Colonic mucosa (tissue), 4 donors: ENCODE measurements at regions not wholly inside any gene's neighbourhood (a gene's known extent, or its start where the extent isn't known, plus 50 kb on each side); places are given as distances from the start of the nearest gene placed in this dataset.

Experiments
- DNase-seq: peaks from one replicate; pipeline ENCODE4 v3.0.0-alpha.2; 2020
- H3K27ac ChIP-seq: fragments of 200-600 bp; one replicate; pipeline ENCODE4 v1.8.0; 2021
- H3K27me3 ChIP-seq: fragments of 200-600 bp; one replicate; pipeline ENCODE4 v1.8.0; 2021
- H3K36me3 ChIP-seq: fragments of 200-600 bp; one replicate; pipeline ENCODE4 v1.8.0; 2021
- H3K4me1 ChIP-seq: fragments of 200-600 bp; one replicate; pipeline ENCODE4 v1.8.0; 2021; ENCODE audit warnings: mild to moderate bottlenecking
- H3K4me3 ChIP-seq: fragments of 200-600 bp; one replicate; pipeline ENCODE4 v1.8.0; 2021
- H3K9ac ChIP-seq, 2 donors: one replicate each; pipeline ENCODE4 v1.7.0; 2013; ENCODE audit warnings: control low read depth in 2 of 2, low read depth in 2 of 2, low read length in 2 of 2
- H3K9me3 ChIP-seq: fragments of 200-600 bp; one replicate; pipeline ENCODE4 v1.8.0; 2021
- CTCF ChIP-seq: fragments of 200-600 bp; IDR thresholded peaks from one replicate; pipeline ENCODE4 v1.8.0; 2022; ENCODE audit warnings: antibody characterized with exemption, mild to moderate bottlenecking
- intact Hi-C: fragments of 100-400 bp; cut with DNase I; formaldehyde crosslinking; loops from one replicate; pipeline ENCODE4 v1.14.1; 2022
- donor health status: healthy.
- donor health status: DM: no; HTN: no; CAD: no.
- donor health status: DM: no; HTN: no; CAD: no.

DNA sequence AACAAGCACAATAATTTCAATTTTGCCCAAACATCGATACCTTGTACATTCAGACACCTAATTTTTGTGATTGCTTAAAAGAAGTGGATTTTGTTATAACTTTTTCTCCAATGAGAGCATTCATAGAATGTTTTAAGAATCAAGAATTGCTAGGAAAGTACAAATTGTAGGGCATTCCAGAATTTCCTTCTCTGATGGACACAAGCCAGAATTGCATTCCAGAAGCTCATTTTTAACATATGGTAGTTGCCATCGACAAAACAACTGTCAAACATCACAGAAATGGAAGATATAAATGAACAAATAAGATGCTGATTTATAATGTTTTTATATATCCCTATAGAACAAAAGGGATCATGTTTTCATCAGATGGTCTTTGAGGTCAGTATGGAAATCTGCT, 258.4 kb upstream of the NPVF start:
- Histone ChIP-seq H3K9me3 (no peaks in the 10 kb centered on the region), H3K36me3 (no peaks in the 10 kb centered on the region), H3K27ac (no peak overlapping the region), H3K4me3 (no peak overlapping the region), H3K9ac (no peak overlapping the region), H3K4me1 (no peaks in the 10 kb centered on the region), H3K27me3 (no peaks in the 10 kb centered on the region)
- no peak for DNase-seq
- TF ChIP-seq CTCF: no peak
- intact Hi-C loops: no loop called here

GRCh38 chr7:25493805-25494366, 265.6 kb upstream of the NPVF start:
- no peak overlapping the region for H3K9ac ChIP-seq
- intact Hi-C loops: no loop called here

DNA sequence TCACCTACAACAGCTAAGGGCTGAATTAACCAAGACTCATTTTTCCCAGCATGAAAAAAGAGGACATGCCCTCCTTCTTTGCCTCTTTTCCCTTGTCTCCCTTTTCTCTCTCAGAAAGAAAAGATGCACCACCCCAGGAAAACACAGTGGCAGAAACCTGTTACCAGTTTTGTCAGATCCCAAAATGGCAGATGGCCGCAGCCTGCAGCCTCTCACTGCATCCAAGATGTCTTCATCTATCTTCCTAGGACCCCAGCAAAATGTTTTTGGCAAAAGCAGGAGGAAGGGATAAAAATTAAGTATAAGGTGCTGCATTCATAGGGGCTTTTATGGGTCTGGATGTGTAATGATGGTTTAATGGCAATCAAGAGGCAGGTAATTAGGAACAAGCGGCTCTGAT, 266.6 kb upstream of the NPVF start:
- H3K9me3 ChIP-seq: no peaks in the 10 kb centered on the region
- no peaks in the 10 kb centered on the region for H3K36me3 ChIP-seq
- no peak overlapping the region for H3K9ac ChIP-seq
- H3K27me3 ChIP-seq: no peaks in the 10 kb centered on the region
- TF ChIP-seq CTCF: no peak
- DNase-seq: no peak
- intact Hi-C loops: no loop called here
- H3K4me3 ChIP-seq: no peak overlapping the region
- H3K27ac ChIP-seq: no peak overlapping the region
- H3K4me1 ChIP-seq: no peaks in the 10 kb centered on the region

More at GRCh38 chr7:25493805-25494366, 265.6 kb upstream of the NPVF start:
- no peak for TF ChIP-seq CTCF
- Histone ChIP-seq H3K4me1 (no peaks in the 10 kb centered on the region), H3K36me3 (no peaks in the 10 kb centered on the region), H3K4me3 (no peak overlapping the region), H3K9me3 (no peaks in the 10 kb centered on the region), H3K27ac (no peak overlapping the region), H3K27me3 (no peaks in the 10 kb centered on the region)
- DNase-seq: no peak

GRCh38 chr7:25495342-25496250, 267.3 kb upstream of the NPVF start:
- H3K36me3 ChIP-seq: no peaks in the 10 kb centered on the region
- H3K4me3 ChIP-seq: no peak overlapping the region
- H3K27ac ChIP-seq: no peak overlapping the region
- no peaks in the 10 kb centered on the region for H3K27me3 ChIP-seq
- H3K9ac ChIP-seq: no peak overlapping the region
- no peak for TF ChIP-seq CTCF
- intact Hi-C loops: no loop called here
- no peak for DNase-seq
- no peaks in the 10 kb centered on the region for H3K4me1 ChIP-seq
- H3K9me3 ChIP-seq: no peaks in the 10 kb centered on the region

DNA sequence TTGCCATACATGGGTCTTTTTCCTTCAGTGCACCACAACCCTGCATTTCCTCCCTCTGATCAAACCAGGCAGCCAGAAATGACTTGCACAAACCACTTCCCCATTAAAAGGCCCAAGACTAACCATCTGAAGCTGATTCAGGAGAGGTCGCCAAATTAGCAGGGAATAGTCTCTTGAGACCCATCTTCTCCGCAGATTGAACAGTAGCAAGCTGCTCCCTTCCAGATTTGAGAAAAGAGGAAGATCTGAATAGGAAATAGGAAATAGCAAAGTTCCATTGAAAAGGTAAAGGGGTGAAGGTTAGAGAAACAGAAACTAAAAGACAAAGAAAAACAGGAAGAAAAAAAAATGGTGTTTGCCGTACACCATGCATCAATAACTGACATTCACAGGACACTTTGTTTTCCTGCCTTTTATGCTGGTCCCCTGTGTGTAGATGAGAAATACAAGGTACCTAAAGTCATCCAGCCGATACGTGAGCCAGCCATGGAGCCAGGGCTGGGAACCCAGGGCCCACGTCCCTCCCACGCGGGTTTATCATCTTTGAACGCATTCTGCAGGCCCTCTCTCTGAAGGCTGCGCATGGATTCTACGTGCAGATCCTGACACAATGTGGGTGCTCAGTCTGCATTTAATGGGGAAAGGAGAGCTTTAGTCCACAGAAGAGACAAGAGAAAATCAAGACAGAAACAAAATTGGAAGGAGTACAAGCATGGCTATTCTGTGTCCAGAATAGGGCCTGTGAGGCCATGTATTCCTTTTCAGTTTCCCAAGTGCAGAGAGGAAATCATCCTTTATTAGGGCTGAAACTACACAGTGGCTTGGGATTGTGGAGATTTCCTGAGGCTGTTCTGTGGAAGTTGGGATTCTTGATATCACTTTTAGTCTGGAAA, 268.4 kb upstream of the NPVF start:
- DNase-seq: no peak
- Histone ChIP-seq H3K27me3 (no peaks in the 10 kb centered on the region), H3K9ac (no peak overlapping the region), H3K36me3 (no peaks in the 10 kb centered on the region), H3K4me3 (no peak overlapping the region), H3K27ac (peak overlapping the region; percentile 12), H3K4me1 (no peaks in the 10 kb centered on the region), H3K9me3 (no peaks in the 10 kb centered on the region)
- intact Hi-C loops: no loop called here
- no peak for TF ChIP-seq CTCF
